ENCODE measurements at regions not wholly inside any gene's neighbourhood (a gene's known extent, or its start where the extent isn't known, plus 50 kb on each side); places are given as distances from the start of the nearest gene placed in this dataset.

DNA sequence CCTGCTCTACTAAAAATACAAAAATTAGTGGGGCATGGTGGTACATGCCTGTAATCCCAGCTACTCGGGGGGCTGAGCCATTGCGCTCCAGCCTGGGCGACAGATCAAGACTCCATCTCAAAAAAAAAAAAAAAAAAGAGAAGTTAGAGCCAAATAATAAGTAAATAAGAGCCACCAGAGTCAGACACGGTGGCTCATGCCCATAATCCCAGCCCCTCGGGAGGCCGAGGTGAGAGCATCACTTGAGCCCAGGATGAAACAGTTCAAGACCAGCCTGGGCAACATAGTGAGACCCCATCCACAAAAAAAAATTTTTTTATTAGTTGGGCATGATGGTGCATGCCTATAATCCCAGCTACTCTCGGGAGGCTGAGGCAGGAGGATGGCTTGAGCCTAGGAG is 85.8 kb upstream of the LARP1 start:
- no peak overlapping the region for H3K4me3 Mint-ChIP-seq
- H3K9ac ChIP-seq (ENCODE audit: extremely low read depth, low read length, poor library complexity, severe bottlenecking) = no peak overlapping the region
- 87 to 93% methylated on average over 4 to 7 of the region's 7 CpGs for WGBS, 2 experiments (ENCODE audit: insufficient coverage in 1 of 2, insufficient read length in 1 of 2)
- H3K4me1 Mint-ChIP-seq = no peaks in the 10 kb centered on the region
- no peak for DNase-seq
- TF ChIP-seq, protein P1, sequence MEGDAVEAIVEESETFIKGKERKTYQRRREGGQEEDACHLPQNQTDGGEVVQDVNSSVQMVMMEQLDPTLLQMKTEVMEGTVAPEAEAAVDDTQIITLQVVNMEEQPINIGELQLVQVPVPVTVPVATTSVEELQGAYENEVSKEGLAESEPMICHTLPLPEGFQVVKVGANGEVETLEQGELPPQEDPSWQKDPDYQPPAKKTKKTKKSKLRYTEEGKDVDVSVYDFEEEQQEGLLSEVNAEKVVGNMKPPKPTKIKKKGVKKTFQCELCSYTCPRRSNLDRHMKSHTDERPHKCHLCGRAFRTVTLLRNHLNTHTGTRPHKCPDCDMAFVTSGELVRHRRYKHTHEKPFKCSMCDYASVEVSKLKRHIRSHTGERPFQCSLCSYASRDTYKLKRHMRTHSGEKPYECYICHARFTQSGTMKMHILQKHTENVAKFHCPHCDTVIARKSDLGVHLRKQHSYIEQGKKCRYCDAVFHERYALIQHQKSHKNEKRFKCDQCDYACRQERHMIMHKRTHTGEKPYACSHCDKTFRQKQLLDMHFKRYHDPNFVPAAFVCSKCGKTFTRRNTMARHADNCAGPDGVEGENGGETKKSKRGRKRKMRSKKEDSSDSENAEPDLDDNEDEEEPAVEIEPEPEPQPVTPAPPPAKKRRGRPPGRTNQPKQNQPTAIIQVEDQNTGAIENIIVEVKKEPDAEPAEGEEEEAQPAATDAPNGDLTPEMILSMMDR (conservative IDR thresholded peaks at IDR 0.05) = no peak
- H3K9me3 ChIP-seq (ENCODE audit: control insufficient read depth, low read length) = peaks cover 28% of the 10 kb centered on the region
- peaks cover 8% of the 10 kb centered on the region for H3K36me3 Mint-ChIP-seq (ENCODE audit: low read depth)
- no peak overlapping the region for H3K27ac ChIP-seq (ENCODE audit: low read depth, low read length)
- H3K27me3 Mint-ChIP-seq (ENCODE audit: insufficient read depth) = no peaks in the 10 kb centered on the region
- H3K27me3 ChIP-seq (ENCODE audit: control insufficient read depth, insufficient read depth, low read length, poor library complexity, severe bottlenecking) = no peaks in the 10 kb centered on the region
- H3K36me3 ChIP-seq (ENCODE audit: control insufficient read depth, insufficient read depth, low read length) = no peaks in the 10 kb centered on the region
- H3K9me3 Mint-ChIP-seq = peaks cover 37% of the 10 kb centered on the region
- no peaks in the 10 kb centered on the region for H3K4me1 ChIP-seq (ENCODE audit: control insufficient read depth, insufficient read depth, low read length)
- no peak overlapping the region for H3K4me3 ChIP-seq (ENCODE audit: low read length)
- H3K27ac Mint-ChIP-seq = no peak overlapping the region

DNA sequence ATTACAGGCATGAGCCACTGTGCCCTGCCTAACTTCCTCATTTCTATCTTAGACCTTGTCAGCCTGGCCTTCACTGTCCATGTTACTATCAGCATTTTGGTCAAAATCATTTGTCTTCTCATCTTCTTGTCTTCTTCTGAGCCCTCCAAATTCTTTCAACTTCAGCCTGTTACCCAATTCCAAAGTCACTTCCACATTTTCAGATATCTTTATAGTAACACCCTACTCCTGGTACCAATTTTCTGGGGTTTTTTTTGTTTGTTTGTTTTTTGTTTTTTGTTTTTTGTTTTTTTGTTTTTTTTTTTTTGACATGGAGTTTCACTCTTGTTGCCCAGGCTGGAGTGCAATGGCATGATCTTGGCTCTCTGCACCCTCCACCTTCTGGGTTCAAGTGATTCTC is 90.3 kb upstream of the LARP1 start:
- H3K36me3 ChIP-seq (ENCODE audit: control insufficient read depth, insufficient read depth, low read length) = no peaks in the 10 kb centered on the region
- no peaks in the 10 kb centered on the region for H3K4me1 ChIP-seq (ENCODE audit: control insufficient read depth, insufficient read depth, low read length)
- H3K36me3 Mint-ChIP-seq (ENCODE audit: low read depth) = peaks cover 8% of the 10 kb centered on the region
- no peaks in the 10 kb centered on the region for H3K27me3 ChIP-seq (ENCODE audit: control insufficient read depth, insufficient read depth, low read length, poor library complexity, severe bottlenecking)
- H3K27ac ChIP-seq (ENCODE audit: low read depth, low read length) = no peak overlapping the region
- no peak overlapping the region for H3K27ac Mint-ChIP-seq
- H3K9me3 ChIP-seq (ENCODE audit: control insufficient read depth, low read length) = peaks cover 42% of the 10 kb centered on the region
- no peak overlapping the region for H3K4me3 Mint-ChIP-seq
- peaks cover 45% of the 10 kb centered on the region for H3K9me3 Mint-ChIP-seq
- H3K9ac ChIP-seq (ENCODE audit: extremely low read depth, low read length, poor library complexity, severe bottlenecking) = no peak overlapping the region
- TF ChIP-seq, protein P1 (conservative IDR thresholded peaks at IDR 0.05) = no peak
- H3K4me1 Mint-ChIP-seq = no peaks in the 10 kb centered on the region
- H3K4me3 ChIP-seq (ENCODE audit: low read length) = peak overlapping the region; percentile 49
- H3K27me3 Mint-ChIP-seq (ENCODE audit: insufficient read depth) = no peaks in the 10 kb centered on the region
- DNase-seq = no peak

DNA sequence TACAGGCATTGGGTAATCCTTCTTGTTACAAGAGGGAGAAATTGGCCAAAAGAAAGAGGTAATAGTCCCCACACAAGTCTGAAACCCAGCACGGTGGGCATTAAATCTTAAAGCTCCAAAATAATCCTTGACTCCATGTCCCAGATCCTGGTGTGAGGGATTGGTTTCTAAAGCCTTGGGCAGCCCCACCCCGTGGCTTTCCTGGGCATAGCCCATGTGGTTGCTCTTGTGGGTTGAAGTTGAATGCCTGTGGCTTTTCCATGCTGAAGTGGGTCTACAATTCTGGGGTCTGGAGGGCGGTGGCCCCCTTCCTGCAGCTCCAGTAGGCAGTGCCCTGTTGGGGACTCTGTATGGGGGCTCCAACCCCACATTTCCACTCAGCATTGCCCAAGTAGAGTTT is 91.8 kb upstream of the LARP1 start:
- Mint-ChIP-seq H3K36me3 (ENCODE audit: low read depth) (peaks cover 8% of the 10 kb centered on the region), H3K27me3 (ENCODE audit: insufficient read depth) (no peaks in the 10 kb centered on the region), H3K4me1 (no peaks in the 10 kb centered on the region), H3K4me3 (no peak overlapping the region), H3K27ac (no peak overlapping the region), H3K9me3 (peaks cover 39% of the 10 kb centered on the region)
- H3K9me3 ChIP-seq (ENCODE audit: control insufficient read depth, low read length) = peaks cover 35% of the 10 kb centered on the region
- H3K36me3 ChIP-seq (ENCODE audit: control insufficient read depth, insufficient read depth, low read length) = no peaks in the 10 kb centered on the region
- 83% methylated on average over 3 of the region's 3 CpGs; no CpG with 5 or more reads in 1 of the 2 experiments for WGBS, 2 experiments (ENCODE audit: insufficient coverage in 1 of 2, insufficient read length in 1 of 2)
- no peaks in the 10 kb centered on the region for H3K4me1 ChIP-seq (ENCODE audit: control insufficient read depth, insufficient read depth, low read length)
- H3K27me3 ChIP-seq (ENCODE audit: control insufficient read depth, insufficient read depth, low read length, poor library complexity, severe bottlenecking) = no peaks in the 10 kb centered on the region
- no peak overlapping the region for H3K9ac ChIP-seq (ENCODE audit: extremely low read depth, low read length, poor library complexity, severe bottlenecking)
- DNase-seq = no peak
- TF ChIP-seq, protein P1 (conservative IDR thresholded peaks at IDR 0.05) = no peak
- no peak overlapping the region for H3K4me3 ChIP-seq (ENCODE audit: low read length)
- H3K27ac ChIP-seq (ENCODE audit: low read depth, low read length) = no peak overlapping the region
